SK-N-SH (cell line): ENCODE measurements at regions not wholly inside any gene's neighbourhood (a gene's known extent, or its start where the extent isn't known, plus 50 kb on each side); places are given as distances from the start of the nearest gene placed in this dataset.
"Not testable (repeated sequence)": the region's sequence is repeated elsewhere in the genome, so short reads cannot be mapped to it uniquely, and the experiment has no call there.

ENCODE experiments used
- CHD2 ChIP-seq: fragments of 150-350 bp; IDR thresholded peaks from 2 replicates; pipeline ENCODE4 v1.6.1; 2018; ENCODE audit warnings: low read length; ENCODE audit not compliant: partially characterized antibody
- CTCF ChIP-seq: fragments of 200-600 bp; sonication (generic); IDR thresholded peaks from 2 replicates; pipeline ENCODE4 v1.6.1; 2017; ENCODE audit warnings: antibody characterized with exemption, mild to moderate bottlenecking, moderate library complexity
- EP300 ChIP-seq, 2 experiments: IDR thresholded peaks; 2 replicates each; pipeline versions ENCODE4 v1.4.0 to v1.6.1; 2012; ENCODE audit warnings: borderline replicate concordance in 1 of 2, low read depth in 1 of 2, low read length in 1 of 2
- EZH2phosphoT487 ChIP-seq: fragments of 200-600 bp; sonication (generic); IDR thresholded peaks from 2 replicates; pipeline ENCODE4 v1.6.1; 2017; ENCODE audit warnings: low read depth, mixed run types, mild to moderate bottlenecking, antibody characterized with exemption, moderate library complexity, borderline replicate concordance
- FOSL2 ChIP-seq: IDR thresholded peaks from 2 replicates; pipeline ENCODE4 v1.4.0; 2012; ENCODE audit warnings: low read depth, mild to moderate bottlenecking, moderate library complexity, borderline replicate concordance
- GATA2 ChIP-seq: sonication (generic); formaldehyde crosslinking; IDR thresholded peaks from 2 replicates; pipeline ENCODE4 v1.5.0; 2020; ENCODE audit warnings: mild to moderate bottlenecking, missing genetic modification reagents
- NFIC ChIP-seq: IDR thresholded peaks from 2 replicates; pipeline ENCODE4 v1.4.0; 2012; ENCODE audit warnings: borderline replicate concordance
- POLR2AphosphoS5 ChIP-seq: IDR thresholded peaks from 2 replicates; pipeline ENCODE4 v1.6.1; 2012; ENCODE audit warnings: low read depth, low read length
- SIN3A ChIP-seq: IDR thresholded peaks from 2 replicates; pipeline ENCODE4 v1.6.1; 2012; ENCODE audit warnings: low read depth, mild to moderate bottlenecking, low read length, moderate library complexity, borderline replicate concordance
- TF ChIP-seq, protein P1 (sequence below): IDR thresholded peaks from 2 replicates; pipeline ENCODE4 v1.4.0; 2012; ENCODE audit warnings: low read depth

DNA sequence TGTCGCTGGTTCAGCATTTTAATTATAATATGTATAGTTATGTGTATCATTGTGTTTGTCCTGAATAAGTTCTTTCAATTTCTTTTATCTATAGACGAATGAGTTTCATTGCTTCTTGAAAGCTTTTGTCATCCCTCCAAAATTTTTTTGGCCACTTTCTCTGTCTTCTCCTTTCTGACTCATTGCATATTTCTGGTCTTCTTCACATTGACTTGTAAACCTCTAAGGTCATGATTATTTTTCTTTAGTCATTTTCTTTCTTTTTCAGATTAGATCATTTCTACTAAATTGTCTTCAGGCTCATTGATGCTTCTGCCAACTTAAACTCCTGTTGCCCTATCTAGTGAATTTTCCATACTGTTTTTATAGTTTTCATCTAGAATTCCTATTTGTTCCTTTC is 555.1 kb downstream of the RPIA start:
- TF ChIP-seq CHD2; FOSL2; EP300 (IDR thresholded peaks at IDR 0.05; ENCODE audit: borderline replicate concordance in 1 of 2, low read depth in 1 of 2, low read length in 1 of 2); EZH2phosphoT487; POLR2AphosphoS5; CTCF; NFIC; GATA2 (CRISPR knock-in tag); SIN3A: not testable (repeated sequence)
- TF ChIP-seq, protein P1, sequence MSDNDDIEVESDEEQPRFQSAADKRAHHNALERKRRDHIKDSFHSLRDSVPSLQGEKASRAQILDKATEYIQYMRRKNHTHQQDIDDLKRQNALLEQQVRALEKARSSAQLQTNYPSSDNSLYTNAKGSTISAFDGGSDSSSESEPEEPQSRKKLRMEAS, result not testable (repeated sequence)
